ENCODE measurements at regions not wholly inside any gene's neighbourhood (a gene's known extent, or its start where the extent isn't known, plus 50 kb on each side); places are given as distances from the start of the nearest gene placed in this dataset.
A peak's percentile ranks its signal among the peaks of the same experiment; 100 is the strongest.
"Not testable (repeated sequence)": the region's sequence is repeated elsewhere in the genome, so short reads cannot be mapped to it uniquely, and the experiment has no call there.

DNA sequence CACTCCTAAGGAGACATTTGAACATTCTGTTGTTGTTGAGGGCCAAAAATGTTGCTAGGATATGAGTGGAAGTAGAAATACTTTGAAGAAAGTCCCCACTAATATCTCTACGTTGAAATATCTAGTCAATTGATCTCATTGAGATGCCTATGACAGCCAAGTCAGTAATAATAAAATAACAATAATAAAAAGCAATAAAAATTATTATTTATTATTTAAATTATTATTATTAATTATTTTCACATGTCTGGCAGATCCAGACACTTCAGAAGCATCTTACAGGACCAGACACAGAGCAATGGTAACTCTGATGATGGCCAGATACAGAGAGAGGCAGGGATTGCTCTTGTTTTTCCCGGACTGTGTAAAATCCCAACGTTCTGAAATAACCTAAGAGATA lies 143.5 kb upstream of the PALMD start:
- FAIRE-seq, result no peak

DNA sequence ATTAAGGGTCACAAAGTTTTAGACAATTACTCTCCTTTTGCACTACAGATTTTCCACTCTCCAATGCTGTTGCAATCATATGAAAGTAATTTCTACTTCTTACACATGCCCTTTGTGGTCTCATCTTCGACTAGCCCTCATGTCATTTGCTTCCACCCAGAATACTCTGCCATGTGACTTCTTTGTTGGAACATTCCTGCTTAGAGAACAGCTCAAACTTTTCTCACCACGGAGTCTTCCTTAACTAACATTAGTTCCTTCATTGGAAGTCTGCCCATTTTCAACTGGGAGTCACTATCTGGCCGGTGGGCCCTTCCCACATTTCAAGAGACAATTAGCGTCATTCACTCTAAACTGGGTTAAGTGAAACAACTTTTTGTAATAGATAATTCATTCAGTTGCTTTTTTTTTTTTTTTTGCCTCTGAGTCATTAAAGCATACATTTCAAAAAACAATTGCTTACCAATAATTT lies 142.6 kb upstream of the PALMD start:
- FAIRE-seq, result no peak

DNA sequence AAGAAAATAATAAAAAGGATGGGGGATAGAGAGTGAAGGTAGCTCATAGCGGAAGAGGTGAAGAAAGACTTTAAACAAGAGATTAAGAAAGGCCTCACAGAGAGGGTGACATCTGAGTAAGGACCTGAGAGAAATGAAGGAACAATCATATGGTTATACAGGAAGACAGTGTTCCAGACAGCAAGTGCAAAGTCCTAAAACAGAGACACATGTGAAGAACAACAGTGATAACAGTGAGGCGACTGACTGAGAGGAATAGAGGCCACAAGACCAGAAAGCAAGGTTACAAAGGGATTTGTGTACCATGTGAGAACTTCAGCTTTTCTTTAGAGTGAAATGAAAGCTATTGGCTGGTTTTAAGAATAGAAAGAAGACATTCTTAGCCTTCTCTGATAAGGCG lies 141.6 kb upstream of the PALMD start:
- FAIRE-seq, result no peak

DNA sequence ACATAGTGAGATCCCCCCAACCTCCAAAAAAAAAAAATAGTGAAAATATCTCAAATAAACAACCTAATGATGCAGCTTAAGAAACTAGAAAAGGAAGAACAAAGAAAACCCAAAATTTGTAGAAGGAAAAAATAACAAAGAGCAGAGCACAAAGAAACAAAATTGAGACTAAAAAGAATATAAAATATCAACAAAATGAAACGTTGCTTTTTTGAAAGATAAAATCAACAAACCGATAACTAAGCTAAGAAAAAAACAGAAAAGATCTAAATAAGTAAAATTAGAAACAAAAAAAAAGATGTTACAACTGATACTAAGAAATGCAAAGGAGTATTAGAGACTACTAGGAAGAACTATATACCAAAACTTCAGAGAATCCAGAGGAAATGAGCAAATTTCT lies 139.3 kb upstream of the PALMD start:
- no peak for FAIRE-seq

DNA sequence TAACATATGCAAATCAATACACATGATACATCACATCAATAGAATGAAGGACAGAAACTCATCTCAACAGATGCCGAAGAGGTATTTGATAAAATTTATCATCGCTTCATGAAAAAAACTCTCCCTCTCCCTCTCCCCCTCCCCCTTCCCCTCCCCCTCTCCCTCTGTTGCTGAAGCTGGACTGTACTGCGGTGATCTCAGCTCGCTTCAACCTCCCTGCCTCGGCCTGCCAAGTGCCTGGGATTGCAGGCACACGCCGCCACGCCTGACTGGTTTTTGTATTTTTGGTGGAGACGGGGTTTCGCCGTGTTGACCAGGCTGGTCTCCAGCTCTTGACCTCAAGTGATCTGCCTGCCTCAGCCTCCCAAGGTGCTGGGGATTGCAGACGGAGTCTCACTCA lies 138.5 kb upstream of the PALMD start:
- not testable (repeated sequence) for FAIRE-seq

DNA sequence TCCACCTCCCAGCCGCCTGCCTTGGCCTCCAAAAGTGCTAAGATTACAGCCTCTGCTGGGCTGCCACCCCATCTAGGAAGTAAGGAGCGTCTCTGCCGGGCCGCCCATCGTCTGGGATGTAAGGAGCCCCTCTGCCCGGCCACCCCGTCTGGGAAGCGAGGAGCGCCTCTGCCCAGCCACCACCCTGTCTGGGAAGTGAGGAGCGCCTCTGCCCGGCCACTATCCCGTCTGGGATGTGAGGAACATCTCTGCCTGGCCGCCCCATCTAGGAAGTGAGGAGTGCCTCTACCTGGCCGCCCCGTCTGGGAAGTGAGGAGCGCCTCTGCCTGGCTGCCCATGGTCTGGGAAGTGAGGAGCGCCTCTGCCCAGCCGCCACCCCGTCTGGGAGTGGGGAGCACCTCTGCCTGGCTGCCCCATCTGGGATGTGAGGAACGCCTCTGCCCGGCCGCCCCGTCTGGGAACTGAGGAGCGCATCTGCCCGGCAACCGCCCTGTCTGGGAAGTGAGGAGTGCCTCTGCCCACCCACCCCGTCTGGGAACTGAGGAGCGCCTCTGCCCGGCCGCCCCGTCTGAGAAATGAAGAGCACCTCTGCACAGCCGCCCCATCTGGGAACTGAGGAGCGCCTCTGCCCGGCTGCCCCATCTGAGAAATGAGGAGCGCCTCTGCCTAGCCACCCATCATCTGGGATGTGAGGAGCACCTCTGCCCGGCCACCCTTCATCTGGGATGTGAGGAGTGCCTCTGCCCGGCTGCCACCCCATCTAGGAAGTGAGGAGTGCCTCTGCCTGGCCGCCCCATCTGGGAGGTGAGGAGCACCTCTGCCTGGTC lies 137.8 kb upstream of the PALMD start:
- no peak for FAIRE-seq

DNA sequence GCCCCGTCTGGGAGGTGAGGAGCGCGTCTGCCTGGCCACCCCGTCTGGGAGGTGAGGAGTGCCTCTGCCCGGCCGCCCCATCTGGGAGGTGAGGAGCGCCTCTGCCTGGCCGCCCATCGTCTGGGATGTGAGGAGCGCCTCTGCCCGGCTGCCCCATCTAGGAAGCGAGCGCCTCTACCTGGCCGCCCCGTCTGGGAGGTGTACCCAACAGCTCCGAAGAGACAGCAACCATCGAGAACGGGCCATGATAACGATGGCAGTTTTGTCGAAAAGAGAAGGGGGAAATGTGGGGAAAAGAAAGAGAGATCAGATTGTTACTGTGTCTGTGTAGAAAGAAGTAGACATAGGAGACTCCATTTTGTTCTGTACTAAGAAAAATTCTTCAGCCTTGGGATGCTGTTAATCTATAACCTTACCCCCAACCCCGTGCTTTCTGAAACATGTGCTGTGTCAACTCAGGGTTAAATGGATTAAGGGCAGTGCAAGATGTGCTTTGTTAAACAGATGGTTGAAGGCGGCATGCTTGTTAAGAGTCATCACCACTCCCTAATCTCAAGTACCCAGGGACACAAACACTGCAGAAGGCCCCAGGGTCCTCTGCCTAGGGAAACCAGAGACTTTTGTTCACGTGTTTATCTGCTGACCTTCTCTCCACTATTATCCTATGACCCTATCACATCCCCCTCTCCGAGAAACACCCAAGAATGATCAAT lies 137.0 kb upstream of the PALMD start:
- not testable (repeated sequence) for FAIRE-seq

DNA sequence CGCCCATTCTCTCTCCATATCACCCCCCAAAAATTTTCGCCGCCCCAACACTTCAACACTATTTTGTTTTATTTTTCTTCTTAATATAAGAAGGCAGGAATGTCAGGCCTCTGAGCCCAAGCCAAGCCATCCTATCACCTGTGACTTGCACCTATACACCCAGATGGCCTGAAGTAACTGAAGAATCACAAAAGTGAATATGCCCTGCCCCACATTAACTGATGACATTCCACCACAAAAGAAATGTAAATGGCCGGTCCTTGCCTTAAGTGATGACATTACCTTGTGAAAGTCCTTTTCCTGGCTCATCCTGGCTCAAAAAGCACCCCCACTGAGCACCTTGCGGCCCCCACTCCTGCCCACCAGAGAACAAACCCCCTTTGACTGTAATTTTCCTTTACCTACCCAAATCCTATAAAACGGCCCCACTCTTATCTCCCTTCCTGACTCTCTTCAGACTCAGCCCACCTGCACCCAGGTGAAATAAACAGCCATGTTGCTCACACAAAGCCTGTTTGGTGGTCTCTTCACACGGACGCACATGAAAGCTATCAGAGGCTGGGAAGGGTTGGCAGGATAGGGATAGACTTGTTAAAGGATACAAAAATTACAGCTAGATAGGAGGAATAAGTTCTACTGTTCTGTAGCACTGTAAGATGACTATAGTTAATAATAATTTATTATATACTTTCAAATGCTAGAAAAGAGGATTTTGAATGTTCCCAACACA lies 130.9 kb upstream of the PALMD start:
- FAIRE-seq, result not testable (repeated sequence)

DNA sequence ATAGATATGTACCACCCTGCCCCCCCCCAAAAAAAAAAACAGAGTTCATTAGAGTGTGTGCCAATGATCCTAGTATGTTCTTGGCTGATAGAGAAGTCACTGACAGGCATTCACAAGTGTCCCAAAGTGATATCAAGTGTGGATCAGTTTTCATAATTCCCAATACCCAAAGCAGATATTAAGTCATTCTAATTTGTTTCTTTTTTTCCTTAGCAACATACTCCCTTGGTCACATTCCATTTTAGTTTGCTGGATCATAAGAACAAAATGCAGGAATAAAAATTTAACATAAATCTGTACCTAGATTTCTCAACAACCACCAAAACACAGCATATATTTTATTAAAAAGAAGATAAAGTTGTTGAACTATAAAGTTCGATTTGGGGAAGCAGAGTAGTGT lies 129.8 kb upstream of the PALMD start:
- no peak for FAIRE-seq

DNA sequence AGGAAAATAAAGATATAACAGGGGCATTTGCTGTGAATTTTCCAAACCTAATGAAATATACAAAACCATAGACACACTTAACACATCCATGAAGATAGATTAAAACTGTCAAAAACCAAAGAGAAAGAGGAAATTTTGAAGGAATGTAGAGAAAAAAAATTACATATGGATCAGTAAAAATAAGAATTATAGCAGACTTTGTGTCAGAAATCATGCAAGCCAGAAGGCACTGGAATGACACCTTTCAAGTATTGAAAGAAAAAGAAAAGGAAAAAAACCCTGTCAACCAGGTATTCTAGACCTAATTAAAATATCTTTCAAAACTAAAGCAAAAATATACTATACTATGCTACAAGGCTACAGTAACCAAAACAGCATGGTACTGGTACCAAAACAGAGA lies 125.8 kb upstream of the PALMD start:
- FAIRE-seq, result no peak

DNA sequence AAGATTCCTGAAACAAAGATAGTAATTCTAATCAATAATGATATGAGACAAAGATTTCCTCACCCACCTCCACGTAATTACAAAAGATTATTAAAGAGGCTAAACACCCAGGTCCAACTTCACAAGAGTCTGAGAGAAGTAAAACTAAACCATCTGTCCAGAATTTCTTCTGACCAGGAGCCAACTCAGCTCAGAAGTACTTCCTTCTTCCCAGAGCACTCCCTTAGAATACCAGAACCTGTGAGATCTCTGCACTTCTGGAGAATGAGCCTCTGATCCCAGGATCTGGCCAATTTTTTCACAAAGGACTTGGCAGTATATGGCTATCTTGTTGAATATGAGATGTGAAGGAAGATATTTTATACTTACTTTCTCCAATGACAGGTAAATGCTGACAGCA lies 120.6 kb upstream of the PALMD start:
- no peak for FAIRE-seq

DNA sequence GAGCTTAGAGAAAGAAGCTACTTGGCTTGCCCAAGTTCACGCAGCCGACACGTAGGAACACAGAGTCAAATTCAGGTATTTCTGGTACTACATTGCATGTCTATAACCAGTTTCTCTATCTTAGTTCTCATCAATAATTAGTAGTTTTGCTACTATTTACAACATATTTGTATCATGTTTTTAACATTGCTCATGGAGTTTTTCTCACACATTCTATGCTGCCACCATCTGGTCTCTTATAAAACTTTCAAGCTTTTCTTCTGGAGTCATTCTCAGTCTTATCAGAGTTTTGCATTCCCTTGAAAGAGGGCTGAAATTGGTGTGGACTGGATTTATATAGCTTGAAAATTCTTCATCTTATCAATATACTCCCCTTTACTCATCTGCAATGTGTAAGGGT lies 118.8 kb upstream of the PALMD start:
- FAIRE-seq, result peak; percentile 68

DNA sequence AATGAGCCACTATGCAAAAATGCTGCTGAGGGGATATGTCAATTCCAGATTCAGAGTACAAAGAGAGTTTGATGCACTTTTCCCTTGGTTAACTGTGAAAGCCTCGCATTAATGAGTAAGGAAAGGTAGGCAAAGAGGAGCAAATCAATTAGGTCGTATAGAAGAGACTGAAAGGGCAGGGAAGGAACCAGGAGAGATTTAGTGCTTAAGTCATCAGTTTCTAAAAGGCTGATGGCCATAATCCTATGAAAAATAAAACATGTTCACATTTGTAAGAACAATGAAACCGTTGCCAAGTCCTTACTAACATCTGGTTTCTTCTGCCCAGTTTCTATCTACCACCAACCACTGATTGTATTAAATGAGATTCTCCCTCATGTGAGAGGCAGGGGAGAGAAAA lies 118.4 kb upstream of the PALMD start:
- FAIRE-seq, result no peak

DNA sequence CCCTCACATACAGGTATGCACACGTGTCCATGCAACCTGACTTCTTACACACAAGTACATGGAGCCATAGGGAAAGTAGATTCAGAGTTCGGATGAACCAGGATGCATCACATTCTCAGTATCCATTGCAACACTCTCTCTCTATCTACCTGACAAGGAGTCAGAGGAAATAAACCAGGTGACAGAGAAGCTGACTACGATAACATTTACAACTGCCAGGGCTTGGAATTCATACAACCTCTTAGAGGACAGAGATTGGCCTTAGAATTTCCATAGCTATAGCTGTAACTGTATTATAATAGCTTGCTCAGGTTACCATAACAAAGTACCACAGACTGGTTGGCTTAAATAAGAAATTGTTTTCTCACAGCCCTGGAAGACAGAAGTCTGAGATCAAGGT lies 116.9 kb upstream of the PALMD start:
- no peak for FAIRE-seq

DNA sequence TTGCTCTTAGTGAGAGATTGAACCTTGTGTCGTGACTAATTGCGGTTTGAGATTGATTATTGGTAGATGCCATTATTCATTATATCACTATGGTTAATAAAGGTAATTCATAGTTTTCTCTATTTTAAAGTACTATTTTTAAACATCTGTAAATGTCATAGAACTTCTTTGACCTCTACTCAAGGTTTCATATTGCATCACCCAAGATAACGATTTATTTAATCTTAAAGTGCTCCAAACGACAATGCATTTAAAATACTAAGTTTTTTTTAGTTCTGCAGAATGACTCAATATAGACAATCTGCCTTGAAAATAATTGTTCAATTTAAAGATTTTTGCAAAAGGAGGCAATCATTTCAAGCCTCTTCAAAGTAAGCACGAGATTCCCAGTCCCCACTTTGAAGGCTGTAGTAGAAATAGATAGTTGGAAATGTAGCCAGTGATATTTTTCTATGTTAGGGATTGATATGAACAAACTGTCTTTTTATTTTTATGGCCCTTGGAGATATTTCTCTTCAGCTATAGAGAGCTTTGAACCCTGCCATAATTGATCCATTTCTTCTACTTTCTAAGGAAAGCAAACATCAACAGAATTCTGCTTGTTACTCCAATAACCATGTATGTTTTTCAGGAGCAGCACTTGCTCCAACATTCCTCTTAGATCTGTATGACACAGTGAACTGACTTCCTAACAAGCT lies 114.2 kb upstream of the PALMD start:
- FAIRE-seq, result no peak

DNA sequence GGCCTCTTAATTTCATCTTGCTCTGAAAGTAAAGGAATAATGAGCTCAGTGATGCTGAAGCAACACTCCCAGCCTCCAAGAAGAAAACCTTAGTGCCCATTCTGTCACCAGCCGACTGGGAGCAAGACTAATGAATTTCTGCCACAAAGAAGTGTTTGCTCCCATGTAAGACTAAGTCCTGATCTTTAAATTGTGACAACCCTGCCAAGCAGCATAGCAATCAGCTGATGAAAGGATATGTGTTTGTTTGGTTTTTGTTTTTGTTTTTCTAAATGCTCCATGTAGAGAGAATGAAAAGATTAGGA lies 113.7 kb upstream of the PALMD start:
- FAIRE-seq, result no peak

DNA sequence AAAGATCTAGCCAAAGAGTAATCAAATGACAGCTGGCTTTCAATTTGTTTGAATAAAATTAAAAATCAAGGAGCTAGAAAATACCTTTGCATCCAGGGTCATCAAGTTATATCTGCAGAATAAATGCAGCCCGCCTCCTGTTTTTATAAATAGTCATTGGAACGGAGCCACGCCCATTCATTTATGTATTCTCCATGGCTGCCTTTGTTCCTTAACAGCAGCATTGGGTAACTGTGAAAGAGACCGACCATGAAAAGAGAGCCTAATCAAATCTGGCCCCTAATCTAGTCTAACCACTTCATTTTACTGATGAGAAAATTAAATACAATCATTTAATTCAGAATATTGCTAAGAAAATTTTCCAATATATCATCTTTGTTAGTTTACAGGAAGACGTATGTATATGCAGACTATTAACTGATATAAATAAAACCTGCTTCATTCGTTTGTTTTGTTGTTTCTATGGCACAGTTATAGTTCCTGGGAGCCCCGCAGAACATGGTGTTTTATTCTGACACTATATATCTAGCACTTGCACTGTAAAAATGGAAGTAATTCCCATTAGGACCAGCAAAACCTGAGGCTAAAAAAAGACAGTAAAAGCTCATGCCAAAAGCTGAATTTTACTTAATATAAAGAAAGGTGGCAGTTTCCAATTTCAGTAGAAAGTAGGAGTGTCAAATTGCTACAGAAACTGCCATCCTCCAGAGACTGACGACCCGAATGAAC lies 111.8 kb upstream of the PALMD start:
- FAIRE-seq, result no peak

DNA sequence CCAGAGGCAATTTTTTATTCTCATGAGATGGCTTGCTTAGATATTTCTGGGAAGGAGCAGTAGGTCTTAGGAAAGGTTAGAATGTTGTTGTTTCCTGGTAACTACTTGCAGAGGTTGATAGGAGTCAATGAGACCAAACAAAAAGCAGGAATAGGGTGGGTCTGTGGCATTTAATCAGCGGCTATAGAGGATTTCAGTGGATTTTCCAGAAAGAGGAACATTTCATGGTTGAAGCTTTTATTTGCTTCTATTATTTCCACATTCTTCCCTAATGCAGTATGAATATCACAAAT lies 111.3 kb upstream of the PALMD start:
- no peak for FAIRE-seq

DNA sequence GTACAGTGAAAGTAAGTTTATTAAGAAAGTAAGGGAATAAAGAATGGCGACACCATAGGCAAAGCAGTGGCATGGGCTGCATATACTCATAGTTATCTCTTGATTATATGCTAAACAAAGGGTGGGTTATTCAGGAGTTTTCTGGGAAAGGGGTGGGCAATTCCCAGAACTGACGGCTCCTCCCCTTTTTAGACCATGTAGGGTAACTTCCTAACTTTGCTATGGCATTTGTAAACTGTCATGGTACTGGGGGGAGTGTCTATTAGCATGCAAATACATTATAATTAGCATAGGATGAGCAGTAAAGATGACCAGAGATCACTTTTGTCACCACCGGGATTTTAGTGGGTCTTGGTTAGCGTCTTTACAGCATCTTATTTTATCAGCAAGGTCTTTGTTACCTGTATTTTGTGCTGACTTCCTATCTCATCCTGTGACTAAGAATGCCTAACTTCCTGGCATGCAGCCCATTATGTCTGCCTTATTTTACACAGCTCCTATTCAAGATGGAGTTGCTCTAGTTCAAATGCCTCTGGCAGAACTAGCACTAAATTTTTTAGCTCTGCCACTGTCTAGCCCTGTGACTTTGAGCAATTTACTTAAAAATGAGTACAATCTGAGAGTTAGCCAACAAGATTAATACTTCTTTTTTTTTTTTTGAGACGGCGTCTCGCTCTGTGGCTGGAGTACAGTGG lies 110.3 kb upstream of the PALMD start:
- FAIRE-seq, result no peak

DNA sequence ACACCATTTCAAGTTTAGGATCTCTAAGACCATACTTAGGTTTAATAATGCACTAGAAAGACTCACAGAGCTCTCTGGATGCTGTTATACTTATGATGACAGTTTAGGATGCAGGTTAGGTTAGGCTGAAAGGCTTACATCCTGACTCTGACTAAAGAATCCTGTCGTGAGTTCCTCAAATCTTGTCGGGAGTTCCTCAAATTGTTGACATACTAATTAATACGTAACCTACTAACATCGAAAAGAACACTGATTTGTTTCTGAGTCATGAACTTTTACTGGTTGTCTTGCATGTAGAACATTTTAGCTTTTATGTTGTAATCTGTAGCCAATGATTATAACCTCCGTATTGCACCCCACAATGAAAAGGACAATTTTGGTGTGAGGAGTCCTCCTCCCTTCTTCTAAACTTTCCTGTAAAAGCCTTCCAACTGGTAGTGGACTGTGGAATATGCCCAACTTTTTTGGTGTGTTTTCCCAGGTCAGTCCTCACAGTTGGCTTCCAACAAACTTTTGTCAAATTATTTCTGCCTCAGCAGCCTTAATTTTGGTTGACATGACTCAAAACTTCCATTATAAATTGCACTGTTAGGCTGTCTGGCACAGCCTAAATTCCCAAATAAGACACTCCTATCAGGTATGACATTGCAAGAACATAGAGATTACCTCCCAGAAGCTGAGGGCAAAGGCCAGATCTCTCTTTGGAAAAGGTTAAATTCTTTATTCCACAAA lies 107.9 kb upstream of the PALMD start:
- no peak for FAIRE-seq

DNA sequence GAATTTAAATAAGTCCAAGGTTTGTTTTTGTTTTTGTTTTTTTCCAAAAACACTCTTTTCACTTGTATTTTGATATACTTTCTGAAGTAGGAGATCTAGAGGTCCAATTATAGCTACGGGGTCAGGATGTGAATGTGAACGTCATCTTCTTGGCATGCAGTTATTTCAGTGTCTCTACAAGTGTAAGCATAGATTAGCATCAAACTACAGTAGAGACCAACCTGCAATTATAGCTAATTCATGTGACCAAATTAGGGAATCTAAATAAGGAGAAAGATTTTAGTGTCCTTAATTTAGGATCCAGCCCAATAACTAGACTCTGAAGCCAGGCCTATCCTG lies 107.3 kb upstream of the PALMD start:
- FAIRE-seq, result no peak

DNA sequence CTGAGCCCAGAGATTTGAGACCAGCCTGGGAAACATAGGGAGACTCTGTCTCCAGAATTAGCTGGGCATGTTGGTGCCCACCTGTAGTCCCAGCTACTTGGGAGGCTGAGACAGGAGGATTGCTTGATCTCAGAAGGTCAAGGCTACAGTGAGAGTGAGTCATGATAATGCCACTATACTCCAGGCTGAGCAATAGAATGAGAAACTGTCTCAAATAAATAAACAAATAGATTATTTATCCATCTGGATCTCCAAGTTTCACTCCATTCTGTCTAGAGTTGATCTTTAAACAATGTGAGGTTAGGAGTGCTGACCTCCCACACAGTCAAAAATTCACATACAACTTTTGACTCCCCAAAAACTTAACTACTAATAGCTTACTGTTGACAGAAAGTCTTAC lies 106.8 kb upstream of the PALMD start:
- no peak for FAIRE-seq

Data from TTC549 (cell line).